ENCODE measurements at regions not wholly inside any gene's neighbourhood (a gene's known extent, or its start where the extent isn't known, plus 50 kb on each side); places are given as distances from the start of the nearest gene placed in this dataset.

DNA sequence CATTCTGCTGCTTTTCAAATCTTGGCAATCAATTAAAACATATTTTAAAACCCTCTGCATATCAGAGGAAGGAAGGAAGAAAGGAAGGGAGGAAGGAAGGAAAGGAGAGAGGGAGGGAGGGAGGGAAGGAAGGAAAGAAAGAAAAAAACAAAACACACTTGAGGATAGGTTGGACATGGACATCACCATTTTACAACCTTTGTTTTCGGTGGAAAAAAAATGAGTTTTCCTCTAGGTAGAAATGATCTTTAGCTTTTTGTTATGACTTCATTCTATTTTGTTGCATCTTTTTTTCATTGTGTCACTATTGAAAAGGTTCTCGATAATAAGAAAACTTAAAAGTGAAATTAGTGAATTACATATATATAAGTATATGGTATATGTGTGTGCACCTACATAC lies 522.9 kb downstream of the NOVA1 start:
- Histone ChIP-seq H3K27me3 (replicated peaks in 1 of 7) (no peaks in the 10 kb centered on the region), H3K4me3 (no peak overlapping the region), H3K36me3 (no peaks in the 10 kb centered on the region), H3K9me3 (peaks cover 0 to 1% (median 0%) of the 10 kb centered on the region in 8 donors), H3K4me1 (no peaks in the 10 kb centered on the region), H3K27ac (no peak overlapping the region)
- no peak for TF ChIP-seq POLR2A (IDR thresholded peaks at IDR 0.05)
- TF ChIP-seq, protein P1, sequence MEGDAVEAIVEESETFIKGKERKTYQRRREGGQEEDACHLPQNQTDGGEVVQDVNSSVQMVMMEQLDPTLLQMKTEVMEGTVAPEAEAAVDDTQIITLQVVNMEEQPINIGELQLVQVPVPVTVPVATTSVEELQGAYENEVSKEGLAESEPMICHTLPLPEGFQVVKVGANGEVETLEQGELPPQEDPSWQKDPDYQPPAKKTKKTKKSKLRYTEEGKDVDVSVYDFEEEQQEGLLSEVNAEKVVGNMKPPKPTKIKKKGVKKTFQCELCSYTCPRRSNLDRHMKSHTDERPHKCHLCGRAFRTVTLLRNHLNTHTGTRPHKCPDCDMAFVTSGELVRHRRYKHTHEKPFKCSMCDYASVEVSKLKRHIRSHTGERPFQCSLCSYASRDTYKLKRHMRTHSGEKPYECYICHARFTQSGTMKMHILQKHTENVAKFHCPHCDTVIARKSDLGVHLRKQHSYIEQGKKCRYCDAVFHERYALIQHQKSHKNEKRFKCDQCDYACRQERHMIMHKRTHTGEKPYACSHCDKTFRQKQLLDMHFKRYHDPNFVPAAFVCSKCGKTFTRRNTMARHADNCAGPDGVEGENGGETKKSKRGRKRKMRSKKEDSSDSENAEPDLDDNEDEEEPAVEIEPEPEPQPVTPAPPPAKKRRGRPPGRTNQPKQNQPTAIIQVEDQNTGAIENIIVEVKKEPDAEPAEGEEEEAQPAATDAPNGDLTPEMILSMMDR (IDR thresholded peaks at IDR 0.05 in 8 of 11, conservative IDR thresholded peaks at IDR 0.05 in 3 of 11), result no peak
- WGBS, 5 donors, result 91 to 99% (median 94%) methylated on average over 2 of the region's 2 CpGs
- intact Hi-C loops (cut with DNase I; ENCODE audit: low total_unique reads), result no loop called here
- no peak for DNase-seq

DNA sequence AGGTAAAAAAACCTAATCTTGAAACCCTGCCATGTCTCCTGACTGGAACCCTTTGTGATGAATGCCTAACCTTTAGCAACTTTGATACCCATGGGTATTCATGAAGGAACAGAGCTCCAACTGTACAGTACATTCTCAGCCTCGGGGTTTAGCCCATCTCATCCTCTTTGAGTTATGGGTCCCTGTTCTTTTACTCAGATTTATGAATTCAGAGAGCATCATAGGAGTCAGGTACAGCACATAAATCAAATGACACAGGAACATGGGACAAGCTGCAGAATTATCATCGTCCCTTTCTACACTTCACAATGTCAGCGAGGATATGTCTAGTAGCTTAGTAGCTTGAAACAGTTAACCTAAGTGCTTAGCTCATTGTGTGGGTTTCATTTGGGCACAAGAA lies 527.4 kb downstream of the NOVA1 start:
- H3K4me1 ChIP-seq, result no peaks in the 10 kb centered on the region
- DNase-seq, result no peak
- H3K4me3 ChIP-seq, result no peak overlapping the region
- intact Hi-C loops (cut with DNase I; ENCODE audit: low total_unique reads), result no loop called here
- no peak overlapping the region for H3K27ac ChIP-seq
- no peaks in the 10 kb centered on the region for H3K27me3 ChIP-seq (replicated peaks in 1 of 7)
- WGBS, 5 donors, result 70 to 84% (median 76%) methylated on average over 3 of the region's 3 CpGs
- H3K9me3 ChIP-seq, result peaks cover 0 to 3% (median 0%) of the 10 kb centered on the region in 8 donors
- no peaks in the 10 kb centered on the region for H3K36me3 ChIP-seq
- TF ChIP-seq POLR2A (IDR thresholded peaks at IDR 0.05) (no peak), POLR2AphosphoS5 (IDR thresholded peaks at IDR 0.05) (no peak)
- TF ChIP-seq, protein P1 (IDR thresholded peaks at IDR 0.05 in 8 of 11, conservative IDR thresholded peaks at IDR 0.05 in 3 of 11), result no peak

DNA sequence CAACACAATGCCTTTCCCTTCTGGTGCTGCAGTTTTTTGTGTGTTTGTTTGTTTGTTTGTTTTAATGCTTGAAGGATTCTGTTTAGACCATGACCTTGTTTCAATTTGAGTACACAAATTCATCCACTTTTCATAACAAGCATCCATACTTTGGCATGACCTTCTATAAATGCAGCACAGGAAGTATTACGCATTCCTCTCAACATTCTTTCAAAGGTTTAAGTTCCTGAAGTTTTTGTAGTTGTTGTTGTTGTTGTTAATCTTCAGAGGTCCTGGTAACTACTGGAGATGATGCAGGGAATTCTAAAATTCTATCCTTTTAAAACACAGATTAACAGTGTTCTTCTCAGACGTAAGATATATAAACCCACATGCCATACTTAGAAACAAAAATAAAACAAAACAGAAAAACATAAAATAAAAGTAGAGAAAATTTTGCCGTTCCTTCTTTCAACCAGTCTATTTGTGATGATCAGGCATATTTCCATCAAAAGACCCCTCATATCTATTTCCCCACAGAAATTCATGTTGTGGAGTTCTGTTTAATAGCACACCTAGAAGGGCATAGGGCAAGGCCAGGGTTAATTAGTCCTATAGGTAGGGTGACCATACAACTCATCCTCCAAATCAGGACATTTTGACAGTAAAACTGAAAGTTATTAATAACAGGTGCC lies 529.9 kb downstream of the NOVA1 start:
- Histone ChIP-seq H3K27me3 (replicated peaks in 1 of 7) (no peaks in the 10 kb centered on the region), H3K27ac (no peak overlapping the region), H3K4me1 (no peaks in the 10 kb centered on the region), H3K9me3 (peaks cover 0 to 3% (median 0%) of the 10 kb centered on the region in 8 donors), H3K36me3 (no peaks in the 10 kb centered on the region), H3K4me3 (no peak overlapping the region)
- 73 to 85% (median 79%) methylated on average over 3 of the region's 3 CpGs for WGBS, 5 donors
- DNase-seq, result no peak
- intact Hi-C loops (cut with DNase I; ENCODE audit: low total_unique reads), result no loop called here
- no peak for TF ChIP-seq POLR2AphosphoS5 (IDR thresholded peaks at IDR 0.05)
- no peak for TF ChIP-seq POLR2A (IDR thresholded peaks at IDR 0.05)
- TF ChIP-seq, protein P1 (IDR thresholded peaks at IDR 0.05 in 8 of 11, conservative IDR thresholded peaks at IDR 0.05 in 3 of 11), result no peak

DNA sequence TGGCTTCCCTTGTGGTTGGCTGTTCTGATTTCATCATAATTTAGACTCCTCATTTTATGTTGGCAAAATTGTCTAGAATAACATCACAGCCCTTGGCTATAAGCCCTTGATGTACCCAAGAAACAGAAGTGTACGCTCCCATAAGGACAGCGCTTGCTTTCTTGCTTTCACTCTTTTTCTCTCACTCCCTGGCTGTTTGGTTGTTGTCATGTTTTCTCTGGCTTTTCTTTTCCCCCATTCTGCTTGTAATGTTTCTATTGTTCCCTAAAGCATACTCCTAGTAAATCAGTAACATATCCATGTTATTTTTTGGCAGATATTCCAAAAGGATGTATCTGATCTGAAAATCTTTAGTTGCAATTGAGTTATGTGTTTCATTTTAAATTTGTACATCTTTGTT lies 530.5 kb downstream of the NOVA1 start:
- H3K27ac ChIP-seq, result no peak overlapping the region
- no peak overlapping the region for H3K4me3 ChIP-seq
- no peaks in the 10 kb centered on the region for H3K36me3 ChIP-seq
- 93 to 96% (median 95%) methylated on average over 2 of the region's 2 CpGs for WGBS, 5 donors
- no peaks in the 10 kb centered on the region for H3K4me1 ChIP-seq
- TF ChIP-seq POLR2A (IDR thresholded peaks at IDR 0.05), result no peak
- TF ChIP-seq, protein P1 (IDR thresholded peaks at IDR 0.05 in 8 of 11, conservative IDR thresholded peaks at IDR 0.05 in 3 of 11), result no peak
- DNase-seq, result no peak
- peaks cover 0 to 3% (median 0%) of the 10 kb centered on the region in 8 donors for H3K9me3 ChIP-seq
- no peaks in the 10 kb centered on the region for H3K27me3 ChIP-seq (replicated peaks in 1 of 7)
- intact Hi-C loops (cut with DNase I; ENCODE audit: low total_unique reads), result no loop called here
